Panc1 (cell line): ENCODE measurements at regions not wholly inside any gene's neighbourhood (a gene's known extent, or its start where the extent isn't known, plus 50 kb on each side); places are given as distances from the start of the nearest gene placed in this dataset.

Source experiments
- CTCF ChIP-seq: fragments of 450-650 bp; IDR thresholded peaks from 2 replicates; pipeline ENCODE4 v1.5.1; 2017; ENCODE audit warnings: mild to moderate bottlenecking
- POLR2AphosphoS5 ChIP-seq: IDR thresholded peaks from 2 replicates; pipeline ENCODE4 v1.6.1; 2012; ENCODE audit warnings: mild to moderate bottlenecking, low read depth, low read length, moderate library complexity

- TF ChIP-seq CTCF (no peak), POLR2AphosphoS5 (no peak)
Observed at GRCh38 chr5:67612961-67613360, 416.4 kb upstream of the CD180 start.
